ENCODE measurements at regions not wholly inside any gene's neighbourhood (a gene's known extent, or its start where the extent isn't known, plus 50 kb on each side); places are given as distances from the start of the nearest gene placed in this dataset.

DNA sequence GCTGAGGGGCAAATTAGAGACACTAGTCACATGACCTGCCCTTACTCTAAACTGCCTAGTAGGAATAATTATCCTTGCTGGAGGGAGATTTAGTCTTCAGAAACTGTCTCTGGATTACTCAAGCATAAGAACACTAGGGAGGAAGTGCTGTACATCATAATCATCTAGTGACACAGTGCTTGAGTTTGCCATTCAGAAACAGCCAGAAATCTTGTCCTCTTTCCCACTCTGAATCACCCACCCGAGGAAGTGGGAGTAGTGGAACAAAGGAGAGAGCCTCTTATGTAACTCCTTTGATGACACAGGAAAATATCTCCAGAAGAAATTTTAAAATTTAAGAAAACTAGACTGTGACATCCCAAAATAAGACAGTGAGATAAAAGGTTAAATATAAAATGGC, 69.3 kb upstream of the PCDH19 start:
- ATAC-seq (ENCODE audit: low read depth) (no peak), DNase-seq (no peak)
- POLR2A ChIA-PET, result no interaction called here
- TF ChIP-seq, protein P1, sequence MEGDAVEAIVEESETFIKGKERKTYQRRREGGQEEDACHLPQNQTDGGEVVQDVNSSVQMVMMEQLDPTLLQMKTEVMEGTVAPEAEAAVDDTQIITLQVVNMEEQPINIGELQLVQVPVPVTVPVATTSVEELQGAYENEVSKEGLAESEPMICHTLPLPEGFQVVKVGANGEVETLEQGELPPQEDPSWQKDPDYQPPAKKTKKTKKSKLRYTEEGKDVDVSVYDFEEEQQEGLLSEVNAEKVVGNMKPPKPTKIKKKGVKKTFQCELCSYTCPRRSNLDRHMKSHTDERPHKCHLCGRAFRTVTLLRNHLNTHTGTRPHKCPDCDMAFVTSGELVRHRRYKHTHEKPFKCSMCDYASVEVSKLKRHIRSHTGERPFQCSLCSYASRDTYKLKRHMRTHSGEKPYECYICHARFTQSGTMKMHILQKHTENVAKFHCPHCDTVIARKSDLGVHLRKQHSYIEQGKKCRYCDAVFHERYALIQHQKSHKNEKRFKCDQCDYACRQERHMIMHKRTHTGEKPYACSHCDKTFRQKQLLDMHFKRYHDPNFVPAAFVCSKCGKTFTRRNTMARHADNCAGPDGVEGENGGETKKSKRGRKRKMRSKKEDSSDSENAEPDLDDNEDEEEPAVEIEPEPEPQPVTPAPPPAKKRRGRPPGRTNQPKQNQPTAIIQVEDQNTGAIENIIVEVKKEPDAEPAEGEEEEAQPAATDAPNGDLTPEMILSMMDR (IDR thresholded peaks at IDR 0.05), result no peak
- H3K4me1 Mint-ChIP-seq, result no peaks in the 10 kb centered on the region
- CTCF ChIA-PET, result no interaction called here
- H3K9me3 Mint-ChIP-seq, result peaks cover 3% of the 10 kb centered on the region
- no peak overlapping the region for H3K4me3 Mint-ChIP-seq
- H3K27me3 Mint-ChIP-seq, result peaks cover 2% of the 10 kb centered on the region
- H3K27ac Mint-ChIP-seq, result no peak overlapping the region
- H3K36me3 Mint-ChIP-seq (ENCODE audit: low read depth), result no peaks in the 10 kb centered on the region
- intact Hi-C loops (cut with micrococcal nuclease), result no loop called here

DNA sequence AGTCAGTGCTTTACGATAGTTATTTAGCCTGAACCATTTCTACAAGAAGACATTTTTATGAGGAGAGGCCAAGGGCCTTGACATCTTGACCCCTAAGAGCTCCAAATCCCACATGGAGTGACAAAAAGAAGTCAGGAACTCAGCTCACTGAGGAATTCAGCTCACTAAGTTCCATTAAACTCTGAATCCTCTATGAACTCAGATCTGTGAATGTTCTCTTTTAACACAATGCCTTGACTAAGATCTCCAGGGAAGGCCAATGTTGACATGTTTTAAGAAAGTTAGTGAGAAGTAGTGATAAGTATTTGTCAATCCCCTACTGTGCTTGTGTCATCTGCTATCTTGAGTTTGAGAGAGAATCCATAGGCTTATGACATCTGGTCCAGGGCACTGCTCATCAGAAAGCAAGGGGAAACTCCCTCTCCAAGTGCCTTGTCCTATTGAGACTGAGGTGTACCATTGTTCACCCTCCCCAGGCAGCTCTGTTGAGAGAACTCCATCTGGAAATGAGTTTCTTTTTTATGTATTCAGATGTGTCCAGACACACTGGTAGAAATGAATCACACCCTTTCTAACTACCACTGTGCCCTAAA, 68.7 kb upstream of the PCDH19 start:
- no peak for ATAC-seq (ENCODE audit: low read depth)
- Mint-ChIP-seq H3K4me1 (no peaks in the 10 kb centered on the region), H3K27ac (no peak overlapping the region), H3K27me3 (peaks cover 2% of the 10 kb centered on the region), H3K4me3 (no peak overlapping the region), H3K9me3 (peaks cover 4% of the 10 kb centered on the region), H3K36me3 (ENCODE audit: low read depth) (no peaks in the 10 kb centered on the region)
- TF ChIP-seq, protein P1 (IDR thresholded peaks at IDR 0.05), result no peak
- ChIA-PET POLR2A (no interaction called here), CTCF (no interaction called here)
- no peak for DNase-seq
- intact Hi-C loops (cut with micrococcal nuclease), result no loop called here

DNA sequence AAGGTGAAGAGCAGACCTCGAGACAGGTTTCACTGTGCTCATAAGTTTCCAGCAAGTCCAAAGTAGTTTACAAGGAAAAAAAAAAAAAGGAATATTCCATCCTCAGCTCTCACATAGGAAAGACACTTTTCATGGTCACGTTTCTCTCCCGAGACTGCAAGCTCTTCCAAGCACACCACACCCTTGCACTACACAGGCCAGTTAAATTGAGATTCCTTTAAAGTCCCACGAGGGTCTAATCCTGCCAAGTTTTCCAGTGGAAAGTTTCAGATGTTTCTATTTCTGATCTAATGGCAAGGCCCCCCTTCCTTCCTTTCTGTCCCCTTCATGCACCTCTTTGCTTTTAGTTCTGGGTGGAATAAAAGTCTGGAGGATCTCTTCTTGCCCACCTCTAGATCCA, 67.9 kb upstream of the PCDH19 start:
- ATAC-seq (ENCODE audit: low read depth) (no peak), DNase-seq (no peak)
- H3K27ac Mint-ChIP-seq, result no peak overlapping the region
- intact Hi-C loops (cut with micrococcal nuclease), result no loop called here
- H3K4me3 Mint-ChIP-seq, result no peak overlapping the region
- H3K4me1 Mint-ChIP-seq, result no peaks in the 10 kb centered on the region
- no peaks in the 10 kb centered on the region for H3K36me3 Mint-ChIP-seq (ENCODE audit: low read depth)
- H3K9me3 Mint-ChIP-seq, result peaks cover 4% of the 10 kb centered on the region
- TF ChIP-seq, protein P1 (IDR thresholded peaks at IDR 0.05), result no peak
- CTCF ChIA-PET, result no interaction called here
- peaks cover 2% of the 10 kb centered on the region for H3K27me3 Mint-ChIP-seq
- POLR2A ChIA-PET, result no interaction called here

GRCh38 chrX:100477467-100477866, 67.4 kb upstream of the PCDH19 start:
- intact Hi-C loops (cut with micrococcal nuclease), result no loop called here
- ChIA-PET POLR2A (no interaction called here), CTCF (no interaction called here)

More at GRCh38 chrX:100477467-100477866, 67.4 kb upstream of the PCDH19 start:
- Mint-ChIP-seq H3K4me1 (no peaks in the 10 kb centered on the region), H3K27ac (no peak overlapping the region), H3K4me3 (no peak overlapping the region), H3K27me3 (peaks cover 2% of the 10 kb centered on the region), H3K9me3 (peaks cover 4% of the 10 kb centered on the region), H3K36me3 (ENCODE audit: low read depth) (no peaks in the 10 kb centered on the region)
- TF ChIP-seq, protein P1 (IDR thresholded peaks at IDR 0.05), result no peak
- DNase-seq, result no peak
- no peak for ATAC-seq (ENCODE audit: low read depth)
